ENCODE measurements at regions not wholly inside any gene's neighbourhood (a gene's known extent, or its start where the extent isn't known, plus 50 kb on each side); places are given as distances from the start of the nearest gene placed in this dataset.

DNA sequence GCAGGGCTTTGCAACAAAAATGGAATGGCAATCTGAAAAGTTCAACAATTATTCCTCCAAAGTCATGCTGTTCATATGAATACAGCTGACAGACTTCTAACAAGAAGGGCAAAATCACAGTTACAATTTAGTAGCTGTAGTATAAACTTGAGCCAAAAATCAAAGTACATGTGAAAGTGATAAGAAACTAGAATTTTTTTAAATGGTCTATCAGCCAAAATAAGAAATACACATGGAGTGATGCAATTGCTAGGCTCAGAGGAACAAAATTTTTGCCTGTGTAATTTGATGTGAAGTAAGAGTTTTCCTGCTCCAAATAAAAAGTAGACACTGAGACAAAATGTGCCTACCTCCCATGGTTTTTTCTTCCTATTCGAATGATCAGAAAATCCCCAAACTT is 167.7 kb upstream of the CDKN3 start:
- Histone ChIP-seq H3K4me1 (ENCODE audit: insufficient read depth, low read length) (no peaks in the 10 kb centered on the region), H3K79me2 (ENCODE audit: insufficient read depth, low read length) (no peaks in the 10 kb centered on the region), H3K4me2 (ENCODE audit: insufficient read depth, low read length) (no peak overlapping the region), H3K36me3 (ENCODE audit: insufficient read depth, low read length) (no peaks in the 10 kb centered on the region), H3K9me3 (ENCODE audit: low read depth, low read length) (no peaks in the 10 kb centered on the region), H3K27ac (ENCODE audit: low read depth, low read length) (no peak overlapping the region), H3K27me3 (ENCODE audit: insufficient read depth, low read length) (peaks cover 4% of the 10 kb centered on the region), H3K4me3 (ENCODE audit: insufficient read depth, low read length) (no peak overlapping the region), H2AFZ (ENCODE audit: low read length) (no peak overlapping the region), H4K20me1 (ENCODE audit: insufficient read depth, low read length) (no peaks in the 10 kb centered on the region)
- no peak for DNase-seq (ENCODE audit: insufficient read length, low spot score, missing footprints)
- TF ChIP-seq, protein P1, sequence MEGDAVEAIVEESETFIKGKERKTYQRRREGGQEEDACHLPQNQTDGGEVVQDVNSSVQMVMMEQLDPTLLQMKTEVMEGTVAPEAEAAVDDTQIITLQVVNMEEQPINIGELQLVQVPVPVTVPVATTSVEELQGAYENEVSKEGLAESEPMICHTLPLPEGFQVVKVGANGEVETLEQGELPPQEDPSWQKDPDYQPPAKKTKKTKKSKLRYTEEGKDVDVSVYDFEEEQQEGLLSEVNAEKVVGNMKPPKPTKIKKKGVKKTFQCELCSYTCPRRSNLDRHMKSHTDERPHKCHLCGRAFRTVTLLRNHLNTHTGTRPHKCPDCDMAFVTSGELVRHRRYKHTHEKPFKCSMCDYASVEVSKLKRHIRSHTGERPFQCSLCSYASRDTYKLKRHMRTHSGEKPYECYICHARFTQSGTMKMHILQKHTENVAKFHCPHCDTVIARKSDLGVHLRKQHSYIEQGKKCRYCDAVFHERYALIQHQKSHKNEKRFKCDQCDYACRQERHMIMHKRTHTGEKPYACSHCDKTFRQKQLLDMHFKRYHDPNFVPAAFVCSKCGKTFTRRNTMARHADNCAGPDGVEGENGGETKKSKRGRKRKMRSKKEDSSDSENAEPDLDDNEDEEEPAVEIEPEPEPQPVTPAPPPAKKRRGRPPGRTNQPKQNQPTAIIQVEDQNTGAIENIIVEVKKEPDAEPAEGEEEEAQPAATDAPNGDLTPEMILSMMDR (IDR thresholded peaks at IDR 0.05; ENCODE audit: extremely low read depth, low read depth, low read length) = no peak

- Histone ChIP-seq H4K20me1 (ENCODE audit: insufficient read depth, low read length) (no peaks in the 10 kb centered on the region), H3K27ac (ENCODE audit: low read depth, low read length) (no peak overlapping the region), H3K36me3 (ENCODE audit: insufficient read depth, low read length) (no peaks in the 10 kb centered on the region), H2AFZ (ENCODE audit: low read length) (no peak overlapping the region), H3K27me3 (ENCODE audit: insufficient read depth, low read length) (peaks cover under 1% of the 10 kb centered on the region), H3K4me2 (ENCODE audit: insufficient read depth, low read length) (no peak overlapping the region), H3K4me3 (ENCODE audit: insufficient read depth, low read length) (no peak overlapping the region), H3K79me2 (ENCODE audit: insufficient read depth, low read length) (no peaks in the 10 kb centered on the region), H3K4me1 (ENCODE audit: insufficient read depth, low read length) (no peaks in the 10 kb centered on the region), H3K9me3 (ENCODE audit: low read depth, low read length) (no peaks in the 10 kb centered on the region)
- DNase-seq (ENCODE audit: insufficient read length, low spot score, missing footprints) = no peak
- TF ChIP-seq, protein P1 (IDR thresholded peaks at IDR 0.05; ENCODE audit: extremely low read depth, low read depth, low read length) = no peak
These were observed 166.2 kb upstream of the CDKN3 start for GRCh38 chr14:54230645-54231044.

- H3K4me2 ChIP-seq (ENCODE audit: insufficient read depth, low read length) = no peak overlapping the region
- DNase-seq (ENCODE audit: insufficient read length, low spot score, missing footprints) = no peak
- H4K20me1 ChIP-seq (ENCODE audit: insufficient read depth, low read length) = no peaks in the 10 kb centered on the region
- no peaks in the 10 kb centered on the region for H3K79me2 ChIP-seq (ENCODE audit: insufficient read depth, low read length)
- no peak overlapping the region for H2AFZ ChIP-seq (ENCODE audit: low read length)
- no peaks in the 10 kb centered on the region for H3K36me3 ChIP-seq (ENCODE audit: insufficient read depth, low read length)
- no peak overlapping the region for H3K27ac ChIP-seq (ENCODE audit: low read depth, low read length)
- no peaks in the 10 kb centered on the region for H3K4me1 ChIP-seq (ENCODE audit: insufficient read depth, low read length)
- TF ChIP-seq, protein P1 (IDR thresholded peaks at IDR 0.05; ENCODE audit: extremely low read depth, low read depth, low read length) = no peak
- no peak overlapping the region for H3K4me3 ChIP-seq (ENCODE audit: insufficient read depth, low read length)
- H3K9me3 ChIP-seq (ENCODE audit: low read depth, low read length) = no peaks in the 10 kb centered on the region
- H3K27me3 ChIP-seq (ENCODE audit: insufficient read depth, low read length) = no peaks in the 10 kb centered on the region
These were observed 164.1 kb upstream of the CDKN3 start for GRCh38 chr14:54232735-54233134.

DNA sequence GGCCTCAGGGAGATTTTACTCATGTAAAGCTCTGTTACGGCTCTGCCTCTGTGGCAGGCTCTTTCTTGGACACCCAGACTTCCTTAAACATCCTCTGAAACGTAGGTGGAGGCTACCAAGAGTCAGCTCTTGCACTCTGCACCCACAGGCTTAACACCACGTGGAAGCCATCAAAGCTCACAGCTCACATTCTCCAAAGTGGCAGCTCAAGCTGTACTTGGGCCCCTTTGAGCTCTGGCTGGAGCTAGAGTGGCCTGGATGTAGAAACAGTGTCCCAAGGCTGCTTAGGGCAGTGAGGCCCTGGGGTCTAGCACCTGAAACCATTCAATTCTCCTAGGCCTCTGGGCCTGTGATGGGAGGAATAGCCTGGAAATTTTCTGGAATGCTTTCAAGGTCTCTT is 155.3 kb upstream of the CDKN3 start:
- no peaks in the 10 kb centered on the region for H4K20me1 ChIP-seq (ENCODE audit: insufficient read depth, low read length)
- no peak overlapping the region for H3K27ac ChIP-seq (ENCODE audit: low read depth, low read length)
- H3K4me1 ChIP-seq (ENCODE audit: insufficient read depth, low read length) = no peaks in the 10 kb centered on the region
- H3K79me2 ChIP-seq (ENCODE audit: insufficient read depth, low read length) = no peaks in the 10 kb centered on the region
- DNase-seq (ENCODE audit: insufficient read length, low spot score, missing footprints) = no peak
- H3K4me3 ChIP-seq (ENCODE audit: insufficient read depth, low read length) = no peak overlapping the region
- H2AFZ ChIP-seq (ENCODE audit: low read length) = no peak overlapping the region
- H3K4me2 ChIP-seq (ENCODE audit: insufficient read depth, low read length) = no peak overlapping the region
- H3K36me3 ChIP-seq (ENCODE audit: insufficient read depth, low read length) = no peaks in the 10 kb centered on the region
- H3K9me3 ChIP-seq (ENCODE audit: low read depth, low read length) = no peaks in the 10 kb centered on the region
- H3K27me3 ChIP-seq (ENCODE audit: insufficient read depth, low read length) = peaks cover 2% of the 10 kb centered on the region
- TF ChIP-seq, protein P1 (IDR thresholded peaks at IDR 0.05; ENCODE audit: extremely low read depth, low read depth, low read length) = no peak
